Common myeloid progenitor, CD34-positive (primary cell): ENCODE measurements at regions not wholly inside any gene's neighbourhood (a gene's known extent, or its start where the extent isn't known, plus 50 kb on each side); places are given as distances from the start of the nearest gene placed in this dataset.

ENCODE experiments used
- CTCF ChIA-PET: fragments of 350-600 bp; sonication (Branson Sonifier 250); formaldehyde crosslinking; loops from one replicate; lab custom pipeline; 2021; ENCODE audit warnings: antibody characterized with exemption; lab: Charles Lee
- POLR2A ChIA-PET: fragments of 350-600 bp; sonication (Branson Sonifier 250); formaldehyde crosslinking; loops from one replicate; lab custom pipeline; 2021; ENCODE audit warnings: antibody characterized with exemption; lab: Charles Lee
- DNase-seq, 3 donors: peaks; one replicate each; pipeline versions ENCODE4 v3.0.0 to v3.0.0-alpha.2; 2013
- H3K27ac ChIP-seq, 2 experiments: 1 replicate in 1 of 2; 2 replicates in 1 of 2; pipeline ENCODE4 v1.7.0; 2013; ENCODE audit warnings: inconsistent platforms in 2 of 2, low read length in 2 of 2, mild to moderate bottlenecking in 2 of 2, low read depth in 1 of 2, moderate library complexity in 1 of 2; ENCODE audit not compliant: severe bottlenecking in 2 of 2, insufficient read depth in 1 of 2, poor library complexity in 1 of 2
- H3K27me3 ChIP-seq, 5 experiments: replicated peaks in 2 of 5; 1 replicate in 3 of 5; 2 replicates in 2 of 5; pipeline versions ENCODE4 v1.6.1 to v1.7.0; 2013; ENCODE audit warnings: low read length in 4 of 5, mild to moderate bottlenecking in 2 of 5, moderate library complexity in 2 of 5, inconsistent platforms in 1 of 5; ENCODE audit not compliant: insufficient read depth in 5 of 5, control insufficient read depth in 4 of 5
- H3K36me3 ChIP-seq, 4 experiments: 1 replicate in 2 of 4; 2 replicates in 2 of 4; pipeline versions ENCODE4 v1.6.1 to v1.7.0; 2013; ENCODE audit warnings: low read length in 3 of 4, control low read depth in 1 of 4, mild to moderate bottlenecking in 1 of 4; ENCODE audit not compliant: control insufficient read depth in 4 of 4, insufficient read depth in 4 of 4
- H3K4me1 ChIP-seq, 4 experiments: 1 replicate in 3 of 4; 2 replicates in 1 of 4; pipeline versions ENCODE4 v1.6.1 to v1.7.1; 2013; ENCODE audit warnings: low read length in 3 of 4, mild to moderate bottlenecking in 3 of 4, control low read depth in 1 of 4, inconsistent platforms in 1 of 4, moderate library complexity in 1 of 4; ENCODE audit not compliant: control insufficient read depth in 4 of 4, insufficient read depth in 4 of 4; ENCODE audit errors: control extremely low read depth in 1 of 4
- H3K4me3 ChIP-seq, 7 experiments: 1 replicate in 4 of 7; 2 replicates in 3 of 7; pipeline versions ENCODE4 v1.5.1 to v1.7.0; 2013; ENCODE audit warnings: mild to moderate bottlenecking in 7 of 7, low read length in 6 of 7, moderate library complexity in 6 of 7, inconsistent platforms in 2 of 7, low read depth in 2 of 7, control low read depth in 1 of 7; ENCODE audit not compliant: insufficient read depth in 4 of 7, control insufficient read depth in 1 of 7; ENCODE audit errors: extremely low read depth in 1 of 7
- H3K9me3 ChIP-seq, 5 experiments: 1 replicate in 4 of 5; 2 replicates in 1 of 5; pipeline versions ENCODE4 v1.6.1 to v1.7.1; 2013; ENCODE audit warnings: low read length in 4 of 5, mild to moderate bottlenecking in 2 of 5, inconsistent platforms in 1 of 5, low read depth in 1 of 5, moderate library complexity in 1 of 5; ENCODE audit not compliant: control insufficient read depth in 4 of 5, insufficient read depth in 2 of 5; ENCODE audit errors: control extremely low read depth in 1 of 5
- WGBS: methylation state at CpG from one replicate; pipeline ENCODE4 v1.1.5; 2013; ENCODE audit not compliant: insufficient coverage; 5-methylcytosine and 5-hydroxymethylcytosine counted together

DNA sequence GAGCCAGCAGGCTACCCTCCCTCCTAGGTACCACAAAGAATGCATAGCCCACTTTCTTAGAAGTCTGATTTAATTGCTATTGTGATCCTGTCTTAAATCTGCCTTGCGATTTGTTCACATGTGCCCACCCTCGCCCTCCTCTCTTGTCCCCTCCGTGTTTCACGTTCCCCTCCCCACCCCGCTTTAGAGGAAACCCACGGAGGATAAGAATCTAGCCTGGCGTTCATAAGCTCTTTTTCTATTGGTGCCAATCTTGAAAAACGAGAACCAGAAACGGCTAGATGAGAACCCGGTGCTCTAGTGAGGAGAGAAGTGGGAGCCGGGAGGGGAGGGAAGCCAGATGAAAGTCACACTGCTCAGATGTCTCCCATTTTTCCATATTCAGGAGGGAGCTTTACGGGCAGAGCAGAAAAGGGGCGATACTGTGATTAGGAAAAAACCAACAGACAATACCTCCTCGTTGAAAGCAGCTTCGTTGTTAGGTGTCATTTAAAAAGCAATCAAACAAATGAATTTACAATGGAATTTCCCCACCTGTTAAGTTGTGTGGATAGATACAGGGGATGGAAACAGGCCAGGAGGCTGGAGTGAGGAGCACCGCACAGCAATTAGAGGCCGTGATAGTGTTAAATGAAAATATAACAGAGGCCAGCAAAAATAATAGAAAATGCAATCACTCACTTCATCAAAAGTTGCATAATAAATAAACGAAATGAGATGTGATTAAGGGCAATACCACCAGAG is 272.1 kb downstream of the GATA3 start:
- peaks cover 1 to 26% (median 10%) of the 10 kb centered on the region in 4 experiments for H3K4me1 ChIP-seq
- POLR2A ChIA-PET = no interaction called here
- no peaks in the 10 kb centered on the region for H3K36me3 ChIP-seq
- H3K9me3 ChIP-seq = no peaks in the 10 kb centered on the region
- H3K4me3 ChIP-seq = peak overlapping the region in 2 of 7 experiments; percentile 9 to 33
- no peaks in the 10 kb centered on the region for H3K27me3 ChIP-seq
- H3K27ac ChIP-seq = no peak overlapping the region
- 15% methylated on average over 7 of the region's 18 CpGs for WGBS
- CTCF ChIA-PET = no interaction called here
- DNase-seq = peak; percentile 14 to 62 (median 47)

DNA sequence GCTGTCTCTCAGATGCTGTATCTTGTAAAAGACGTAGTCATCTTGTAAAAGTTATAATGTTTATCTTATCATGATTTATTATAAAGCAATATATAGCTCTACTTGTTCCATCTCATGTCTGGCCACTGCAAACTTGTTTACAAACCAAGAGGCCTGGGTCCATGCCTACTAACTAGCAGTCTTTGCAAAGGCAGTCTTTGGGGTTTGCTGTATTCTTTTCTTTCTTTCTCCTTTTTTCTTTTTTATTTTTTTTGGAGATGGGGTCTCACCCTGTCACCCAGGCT is 272.6 kb downstream of the GATA3 start:
- no peaks in the 10 kb centered on the region for H3K9me3 ChIP-seq
- peaks cover 1 to 31% (median 14%) of the 10 kb centered on the region in 4 experiments for H3K4me1 ChIP-seq
- DNase-seq = no peak
- WGBS = no CpG with 5 or more reads among the region's 1 CpG
- H3K36me3 ChIP-seq = no peaks in the 10 kb centered on the region
- no peak overlapping the region for H3K4me3 ChIP-seq
- H3K27me3 ChIP-seq = no peaks in the 10 kb centered on the region
- CTCF ChIA-PET = no interaction called here
- no peak overlapping the region for H3K27ac ChIP-seq
- POLR2A ChIA-PET = no interaction called here

DNA sequence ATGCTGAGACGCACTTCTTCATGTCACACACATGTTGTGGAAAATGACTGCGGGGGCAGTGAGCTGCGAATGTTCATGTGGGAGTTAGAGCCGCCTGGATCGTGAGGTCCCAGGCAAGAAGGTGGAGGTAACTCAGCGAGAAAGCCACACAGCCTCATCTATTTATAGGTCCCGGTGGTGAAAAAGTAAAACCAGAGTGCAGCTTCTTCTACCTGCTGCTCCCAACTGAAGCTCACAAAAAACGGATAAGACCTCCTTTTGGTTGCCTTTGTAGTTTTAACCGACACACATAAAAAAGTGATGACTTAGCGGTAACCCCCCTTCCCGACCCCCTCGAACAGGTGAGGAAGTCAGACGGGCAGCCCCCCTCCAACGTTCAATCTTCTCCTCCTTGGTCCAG is 276.9 kb downstream of the GATA3 start:
- ChIA-PET POLR2A (interaction anchor here (0.6 kb wide), 1 partner anchor 235 kb away, joined by 3 read pairs; no protein-coding TSS in a partner anchor), CTCF (interaction anchor here (1.2 kb wide), 1 partner anchor 104 kb away, joined by 3 read pairs; no protein-coding TSS in a partner anchor)
- H3K27me3 ChIP-seq = no peaks in the 10 kb centered on the region
- H3K4me1 ChIP-seq = peaks cover 0 to 27% (median 21%) of the 10 kb centered on the region in 4 experiments
- no peaks in the 10 kb centered on the region for H3K9me3 ChIP-seq
- DNase-seq = peak; percentile 7 to 28 (median 17)
- 77% methylated on average over 11 of the region's 14 CpGs for WGBS
- no peak overlapping the region for H3K4me3 ChIP-seq
- H3K36me3 ChIP-seq = no peaks in the 10 kb centered on the region
- no peak overlapping the region for H3K27ac ChIP-seq

DNA sequence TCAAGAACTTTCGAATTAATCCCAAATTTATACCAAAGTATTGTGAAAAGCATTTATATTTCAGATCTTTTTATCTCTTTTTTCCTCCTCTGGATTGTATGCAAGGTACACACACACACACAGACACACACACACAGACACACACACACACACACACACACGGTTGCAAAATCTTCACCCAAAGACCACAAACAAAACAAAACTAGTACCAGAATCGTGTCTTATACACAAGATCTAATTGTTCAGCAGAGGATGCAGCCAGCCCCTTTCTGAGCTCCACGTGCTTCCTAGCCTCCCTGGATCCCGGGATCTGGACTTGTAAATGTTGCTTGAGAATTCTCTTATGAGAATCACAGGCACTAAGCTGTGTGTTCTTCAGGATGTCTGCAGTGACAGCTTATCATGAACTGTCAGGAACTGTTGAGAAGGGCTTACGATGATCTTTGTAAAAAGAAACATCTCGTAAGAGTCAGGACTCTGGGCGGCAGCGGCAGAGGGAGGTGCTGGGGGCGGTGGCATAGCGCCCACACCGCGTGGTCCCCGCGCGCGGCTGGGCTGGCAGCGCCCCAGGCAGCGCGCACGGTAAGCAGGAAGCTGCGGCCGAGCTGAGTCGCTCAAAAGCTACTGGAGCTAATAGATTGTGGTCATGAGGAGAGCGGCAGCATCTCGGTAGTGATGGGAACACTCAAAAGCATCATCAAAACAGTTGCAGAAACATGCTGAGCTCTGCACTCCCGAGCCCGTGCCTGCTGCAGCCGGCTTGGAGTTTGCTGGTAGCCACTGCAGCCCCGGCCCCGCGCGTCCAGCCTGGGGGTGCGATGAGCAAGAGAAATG is 277.6 kb downstream of the GATA3 start:
- POLR2A ChIA-PET = no interaction called here
- Histone ChIP-seq H3K9me3 (no peaks in the 10 kb centered on the region), H3K36me3 (no peaks in the 10 kb centered on the region), H3K4me1 (peaks cover 0 to 21% (median 18%) of the 10 kb centered on the region in 4 experiments), H3K27ac (peak overlapping the region; percentile 61 to 81), H3K4me3 (peak overlapping the region in 6 of 7 experiments; percentile 35 to 79 (median 56)), H3K27me3 (no peaks in the 10 kb centered on the region)
- peak; percentile 97 to 99 (median 99) for DNase-seq
- CTCF ChIA-PET = interaction anchor here (0.6 to 1.6 kb wide), 5 partner anchors 9 to 196 kb away, joined by 3 to 4 read pairs (median 3); no protein-coding TSS in a partner anchor
- WGBS = under 1% methylated on average over 30 of the region's 34 CpGs

DNA sequence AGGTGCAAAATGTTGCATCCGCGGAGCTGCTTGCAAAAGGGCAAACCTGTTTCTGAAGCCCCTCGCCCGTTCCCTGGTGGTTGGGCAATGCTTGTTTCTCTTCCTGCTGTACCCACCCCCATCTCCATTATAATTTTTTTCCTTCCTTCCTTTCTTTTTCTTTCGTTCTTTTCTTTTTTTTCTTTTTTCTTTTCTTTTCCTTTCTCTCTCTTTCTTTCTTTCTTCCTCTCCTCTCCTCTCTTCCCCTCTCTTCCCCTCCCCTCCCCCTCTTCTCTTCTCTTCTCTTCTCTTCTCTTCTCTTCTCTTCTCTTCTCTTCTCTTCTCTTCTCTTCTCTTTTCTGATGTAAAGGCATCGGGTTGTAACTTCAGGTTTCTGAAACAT is 278.2 kb downstream of the GATA3 start:
- peaks cover 0 to 21% (median 18%) of the 10 kb centered on the region in 4 experiments for H3K4me1 ChIP-seq
- H3K27me3 ChIP-seq = no peaks in the 10 kb centered on the region
- peak overlapping the region in 5 of 7 experiments; percentile 19 to 79 (median 57) for H3K4me3 ChIP-seq
- no peaks in the 10 kb centered on the region for H3K36me3 ChIP-seq
- no peak for DNase-seq
- no peaks in the 10 kb centered on the region for H3K9me3 ChIP-seq
- WGBS = 0% methylated on average over 5 of the region's 6 CpGs
- ChIA-PET CTCF (interaction anchor here (1.0 to 1.6 kb wide), 3 partner anchors 9 to 102 kb away, joined by 3 to 4 read pairs (median 3); no protein-coding TSS in a partner anchor), POLR2A (no interaction called here)
- peak overlapping the region; percentile 61 to 81 for H3K27ac ChIP-seq

DNA sequence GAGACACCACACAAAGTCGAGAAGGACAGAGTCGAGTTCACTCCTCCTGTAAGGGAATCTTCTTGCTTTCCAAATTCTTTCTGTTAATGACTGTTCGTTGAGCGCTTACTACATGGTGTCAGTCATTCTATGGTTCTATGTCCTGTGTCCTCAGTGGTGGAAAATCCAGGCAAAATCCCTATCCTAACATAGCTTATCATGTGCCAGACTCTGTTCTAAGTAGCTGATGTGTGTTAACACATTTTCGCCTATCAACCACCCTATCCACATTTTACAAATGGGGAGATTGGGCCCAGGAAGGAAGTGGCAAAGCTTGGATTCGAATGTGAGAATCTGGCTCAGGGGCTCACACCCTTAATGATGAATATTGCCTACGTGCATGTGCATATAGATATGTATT is 280.1 kb downstream of the GATA3 start:
- Histone ChIP-seq H3K9me3 (no peaks in the 10 kb centered on the region), H3K4me1 (peaks cover 0 to 21% (median 18%) of the 10 kb centered on the region in 4 experiments), H3K27ac (no peak overlapping the region), H3K36me3 (no peaks in the 10 kb centered on the region), H3K27me3 (no peaks in the 10 kb centered on the region), H3K4me3 (no peak overlapping the region)
- no peak for DNase-seq
- 100% methylated on average over 4 of the region's 7 CpGs for WGBS
- ChIA-PET CTCF (interaction anchor here (1.5 kb wide), 1 partner anchor 110 kb away, joined by 5 read pairs; no protein-coding TSS in a partner anchor), POLR2A (no interaction called here)
